Testis (tissue), 2 donors: ENCODE measurements at regions not wholly inside any gene's neighbourhood (a gene's known extent, or its start where the extent isn't known, plus 50 kb on each side); places are given as distances from the start of the nearest gene placed in this dataset.

Source experiments
- CTCF ChIP-seq, 3 experiments: fragments of 450-650 bp in 2 of 3; fragments of 200-600 bp in 1 of 3; sonication (generic) in 1 of 3; IDR thresholded peaks; one replicate each; pipeline ENCODE4 v1.5.1; 2016 to 2019; ENCODE audit warnings: antibody characterized with exemption in 3 of 3, mild to moderate bottlenecking in 2 of 3, moderate library complexity in 1 of 3
- POLR2A ChIP-seq: fragments of 450-650 bp; IDR thresholded peaks from one replicate; pipeline ENCODE4 v1.6.1; 2017; ENCODE audit warnings: antibody characterized with exemption, mild to moderate bottlenecking, moderate library complexity

- TF ChIP-seq CTCF (IDR thresholded peaks at IDR 0.05), result no peak
- no peak for TF ChIP-seq POLR2A
Observed at GRCh38 chr11:119779195-119780071, 50.4 kb upstream of the NECTIN1 start.
